ENCODE measurements at regions not wholly inside any gene's neighbourhood (a gene's known extent, or its start where the extent isn't known, plus 50 kb on each side); places are given as distances from the start of the nearest gene placed in this dataset.
A peak's percentile ranks its signal among the peaks of the same experiment; 100 is the strongest.
"Not testable (repeated sequence)": the region's sequence is repeated elsewhere in the genome, so short reads cannot be mapped to it uniquely, and the experiment has no call there.

- no peak for DNase-seq (ENCODE audit: low read depth in 2 of 2, low spot score in 1 of 2)
These were observed 185.2 kb downstream of the UACA start for GRCh38 chr15:70578196-70578595.

DNA sequence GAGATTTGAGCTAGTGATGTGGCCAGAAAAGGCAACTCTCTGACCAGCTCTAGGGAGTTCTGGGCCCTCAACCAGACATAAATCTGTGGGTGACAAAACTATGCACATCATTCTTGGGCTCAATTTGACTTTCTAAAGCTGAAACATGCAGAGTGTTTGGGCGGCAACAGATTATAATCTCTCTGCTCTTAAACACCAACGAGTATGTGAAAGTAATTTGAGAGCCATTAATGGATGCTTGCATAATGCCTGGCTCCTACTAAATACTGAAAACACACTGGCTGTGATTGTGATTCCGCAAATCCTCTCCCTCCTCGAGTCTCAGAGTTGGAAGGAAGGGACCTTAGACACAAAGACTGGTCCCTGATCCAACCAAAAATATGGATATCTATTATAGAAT is 186.7 kb downstream of the UACA start:
- no peak for DNase-seq (ENCODE audit: low read depth in 2 of 2, low spot score in 1 of 2)

- DNase-seq (ENCODE audit: low read depth in 2 of 2, low spot score in 1 of 2) = no peak
These were observed 187.1 kb downstream of the UACA start for GRCh38 chr15:70576276-70576675.

DNA sequence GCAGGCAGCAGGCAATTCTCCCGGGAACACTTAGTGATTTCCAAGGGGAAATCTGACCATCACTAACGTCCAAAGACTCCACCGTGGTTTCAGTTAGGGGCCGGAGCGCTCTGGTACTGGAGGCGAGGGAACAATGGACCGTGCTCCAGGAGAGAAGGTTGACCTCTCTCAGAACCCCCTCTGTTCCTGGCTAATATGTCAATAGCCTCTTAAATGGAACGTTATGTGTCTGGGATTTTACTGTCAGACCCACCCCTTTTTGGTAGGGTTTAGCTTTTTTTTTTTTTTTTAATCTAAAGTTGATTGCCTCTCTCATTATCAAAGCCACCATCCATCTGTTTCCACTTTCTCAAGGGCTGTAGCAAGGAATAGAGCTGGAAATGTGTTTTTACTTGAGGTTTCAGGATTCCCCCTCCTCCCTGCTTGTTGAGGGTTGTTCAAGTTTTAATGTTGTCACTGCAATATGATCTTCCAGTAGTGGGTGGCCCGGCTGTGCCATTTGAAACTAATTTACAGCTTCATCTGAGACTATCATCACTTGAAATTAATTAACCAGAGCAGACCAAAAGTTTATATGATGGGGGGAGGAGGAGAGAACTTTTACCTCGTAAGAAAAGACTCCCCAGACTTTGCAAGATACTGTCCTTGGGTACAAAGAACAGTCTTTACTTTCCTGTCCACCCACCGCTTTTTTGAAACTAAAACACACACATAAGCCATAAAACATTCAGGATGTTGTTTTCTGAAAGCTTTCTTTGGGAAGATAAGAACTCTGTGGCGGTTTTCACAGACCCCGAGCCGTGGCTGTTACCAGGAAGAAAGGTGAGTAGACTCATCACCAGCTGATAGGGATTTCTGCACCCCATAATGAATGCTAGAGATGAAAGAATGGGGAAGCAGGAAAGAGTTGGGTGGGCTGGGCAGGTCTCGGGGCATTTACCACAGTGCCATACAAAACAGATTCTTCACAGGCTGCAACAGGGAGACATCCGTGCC is 187.8 kb downstream of the UACA start:
- DNase-seq (ENCODE audit: low read depth in 2 of 2, low spot score in 1 of 2) = no peak

DNA sequence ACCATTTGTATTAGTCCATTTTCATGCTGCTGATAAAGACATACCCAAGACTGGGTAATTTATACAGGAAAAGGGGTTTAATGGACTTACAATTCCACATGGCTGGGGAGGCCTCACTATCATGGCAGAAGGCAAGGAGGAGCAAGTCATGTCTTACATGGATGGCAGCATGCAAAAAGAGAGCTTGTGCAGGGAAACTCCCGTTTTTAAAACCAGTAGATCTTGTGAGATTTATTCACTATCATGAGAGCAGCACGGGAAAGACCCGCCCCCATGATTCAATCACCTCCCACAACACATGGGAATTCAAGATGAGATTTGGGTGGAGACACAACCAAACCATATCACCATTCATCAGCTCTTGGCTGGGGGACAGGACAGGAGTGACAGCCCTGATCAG is 189.0 kb downstream of the UACA start:
- DNase-seq (ENCODE audit: low read depth in 2 of 2, low spot score in 1 of 2) = not testable (repeated sequence)

DNA sequence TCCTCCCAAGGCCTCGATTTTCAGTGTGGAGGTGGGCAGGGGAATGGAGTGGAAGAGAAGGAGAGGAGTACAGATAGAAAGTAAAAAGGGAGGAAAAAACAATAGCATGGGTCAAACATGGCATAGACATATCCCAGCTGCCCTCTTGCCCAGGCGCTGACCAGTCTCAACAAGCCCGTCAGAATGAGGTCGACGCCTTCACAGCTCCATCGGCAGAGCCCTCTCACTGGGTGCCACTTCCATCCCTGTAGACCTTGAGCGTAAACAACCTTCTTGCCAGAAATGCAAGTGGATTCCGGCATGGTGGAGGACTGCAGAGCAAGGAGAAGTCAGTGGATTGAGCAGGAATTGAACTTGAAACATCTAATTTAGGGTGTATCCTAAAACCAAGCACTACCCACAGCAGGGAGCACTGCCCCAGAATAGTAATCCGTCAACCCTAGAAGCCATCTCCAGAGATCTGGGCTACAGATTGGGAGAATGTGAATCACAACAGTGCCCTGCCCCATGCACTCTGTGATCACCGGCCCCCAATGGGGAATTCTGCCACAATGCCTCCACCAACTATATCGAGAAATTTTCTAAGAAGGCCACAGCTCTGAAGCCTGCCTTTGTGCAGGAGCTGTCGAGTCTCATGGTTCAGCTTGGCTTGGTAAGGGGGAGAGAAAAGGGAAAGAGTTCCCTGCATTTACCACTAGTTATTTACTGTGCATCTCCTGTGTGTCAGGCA is 190.1 kb downstream of the UACA start:
- DNase-seq (ENCODE audit: low read depth in 2 of 2, low spot score in 1 of 2) = no peak

GRCh38 chr15:70569714-70570231 is 193.6 kb downstream of the UACA start:
- no peak for DNase-seq (ENCODE audit: low read depth in 2 of 2, low spot score in 1 of 2)

DNA sequence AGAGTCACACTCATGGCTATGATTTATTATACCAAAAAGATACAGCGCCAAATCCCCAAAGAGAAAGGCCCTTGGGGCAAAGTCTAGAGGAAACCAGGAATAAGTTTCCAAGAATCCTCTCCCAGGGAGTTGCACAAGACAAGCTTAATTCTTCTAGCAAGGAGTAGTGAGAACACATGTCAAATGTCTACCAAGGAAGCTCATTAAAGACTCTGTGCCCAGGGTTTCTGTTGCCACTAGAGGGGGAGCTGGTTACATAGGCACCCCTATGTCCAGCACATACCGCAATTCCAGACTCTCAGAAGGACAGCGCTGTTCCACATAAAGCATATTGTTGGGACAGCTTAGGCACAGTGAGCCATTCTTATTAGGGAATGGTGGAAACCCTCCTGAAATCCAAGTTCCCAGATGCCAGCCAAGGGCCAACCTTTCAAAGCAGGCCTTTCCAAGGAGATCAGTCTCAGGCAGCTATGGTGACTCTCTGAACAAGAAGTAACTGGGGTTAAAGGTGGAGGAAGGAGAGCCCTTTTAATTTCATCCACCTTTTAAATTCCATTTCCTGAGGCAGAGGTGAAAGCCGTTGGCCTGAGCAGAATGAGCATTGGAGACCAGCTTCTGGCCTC is 194.2 kb downstream of the UACA start:
- DNase-seq (ENCODE audit: low read depth in 2 of 2, low spot score in 1 of 2) = no peak

- DNase-seq (ENCODE audit: low read depth in 2 of 2, low spot score in 1 of 2) = no peak
These were observed 196.4 kb downstream of the UACA start for GRCh38 chr15:70566989-70567388.

DNA sequence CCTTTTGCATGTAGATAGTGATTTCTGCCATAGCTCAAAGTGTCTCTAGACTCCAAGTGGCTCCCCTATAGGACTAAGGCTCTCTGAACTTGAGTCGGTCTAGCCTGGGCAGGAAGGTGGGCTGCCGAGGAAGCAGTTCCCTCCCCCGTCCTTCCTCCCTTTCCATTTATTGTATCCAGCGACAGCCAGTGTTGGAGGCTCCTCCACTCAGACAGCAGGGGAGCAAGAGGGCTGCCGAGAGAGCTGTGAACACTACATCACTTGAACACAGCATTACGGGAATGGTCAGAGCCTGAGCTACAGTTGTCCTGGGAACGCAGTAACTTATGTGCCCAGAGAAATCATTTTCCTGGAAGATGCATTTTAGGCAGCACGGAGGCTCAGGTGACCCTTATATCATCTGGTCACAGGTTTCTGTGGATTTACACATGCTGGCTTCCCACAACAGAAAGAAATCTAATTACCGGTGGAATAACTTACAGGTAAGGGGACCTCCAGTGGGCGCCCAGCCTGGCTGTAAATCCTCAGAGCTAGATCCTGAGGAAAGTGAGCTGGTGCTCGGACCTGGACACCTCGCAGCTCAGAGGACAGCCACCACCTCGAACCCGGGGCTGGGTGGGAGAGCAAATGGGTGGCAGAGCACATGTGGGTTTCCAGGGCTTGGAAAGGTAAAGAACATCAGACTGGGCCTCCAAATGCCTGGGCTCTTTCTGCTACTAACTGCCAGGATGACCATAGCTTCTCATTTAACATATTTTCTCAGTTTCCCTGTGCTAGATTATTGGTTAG is 197.1 kb downstream of the UACA start:
- DNase-seq (ENCODE audit: low read depth in 2 of 2, low spot score in 1 of 2) = no peak

DNA sequence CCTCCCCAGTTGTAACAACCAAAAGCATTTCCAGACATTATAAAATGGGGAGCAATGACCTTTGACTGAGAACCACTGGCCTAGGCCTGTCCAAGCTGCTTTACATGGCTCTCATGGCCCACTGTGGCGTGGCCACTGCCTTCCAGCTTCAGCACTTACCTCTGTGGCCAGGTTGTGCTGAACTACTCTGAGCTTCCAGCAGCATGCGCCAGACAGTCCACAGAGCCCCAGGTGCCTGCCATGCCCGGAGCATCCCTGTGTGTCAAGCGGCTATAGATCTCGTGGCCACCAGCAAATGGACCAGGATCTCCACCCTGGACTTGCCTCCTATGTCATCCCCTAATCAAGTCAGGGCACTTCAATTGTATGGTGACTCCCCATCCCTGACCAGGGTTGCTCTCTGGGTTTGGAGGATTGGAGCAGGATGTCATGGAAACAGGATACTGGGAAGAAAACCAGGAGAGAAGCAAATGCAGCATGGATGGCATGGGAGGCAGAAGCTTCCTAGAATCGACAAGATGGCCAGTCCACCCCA is 199.7 kb downstream of the UACA start:
- DNase-seq (ENCODE audit: low read depth in 2 of 2, low spot score in 1 of 2) = no peak

- no peak for DNase-seq (ENCODE audit: low read depth in 2 of 2, low spot score in 1 of 2)
These were observed 200.5 kb downstream of the UACA start for GRCh38 chr15:70562906-70563305.

DNA sequence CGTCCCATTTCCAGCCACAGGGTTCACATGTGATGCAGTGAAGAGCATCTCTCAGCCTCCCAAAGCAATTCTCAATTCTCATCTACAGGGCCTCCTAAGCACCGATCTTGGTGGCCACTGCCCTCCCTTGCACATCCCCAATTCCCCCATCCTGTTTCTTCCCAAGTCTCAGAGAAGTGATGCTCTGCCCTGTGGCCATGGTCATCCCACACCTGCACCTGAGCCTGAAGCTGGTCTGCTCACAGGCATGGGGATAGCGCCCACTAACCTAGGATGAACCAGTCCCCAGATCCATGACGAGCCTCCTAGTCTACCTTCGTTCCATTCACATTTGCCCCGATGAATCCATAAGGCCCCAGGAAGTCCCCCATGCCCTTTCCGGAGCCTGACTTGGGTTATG is 201.5 kb downstream of the UACA start:
- no peak for DNase-seq (ENCODE audit: low read depth in 2 of 2, low spot score in 1 of 2)

DNA sequence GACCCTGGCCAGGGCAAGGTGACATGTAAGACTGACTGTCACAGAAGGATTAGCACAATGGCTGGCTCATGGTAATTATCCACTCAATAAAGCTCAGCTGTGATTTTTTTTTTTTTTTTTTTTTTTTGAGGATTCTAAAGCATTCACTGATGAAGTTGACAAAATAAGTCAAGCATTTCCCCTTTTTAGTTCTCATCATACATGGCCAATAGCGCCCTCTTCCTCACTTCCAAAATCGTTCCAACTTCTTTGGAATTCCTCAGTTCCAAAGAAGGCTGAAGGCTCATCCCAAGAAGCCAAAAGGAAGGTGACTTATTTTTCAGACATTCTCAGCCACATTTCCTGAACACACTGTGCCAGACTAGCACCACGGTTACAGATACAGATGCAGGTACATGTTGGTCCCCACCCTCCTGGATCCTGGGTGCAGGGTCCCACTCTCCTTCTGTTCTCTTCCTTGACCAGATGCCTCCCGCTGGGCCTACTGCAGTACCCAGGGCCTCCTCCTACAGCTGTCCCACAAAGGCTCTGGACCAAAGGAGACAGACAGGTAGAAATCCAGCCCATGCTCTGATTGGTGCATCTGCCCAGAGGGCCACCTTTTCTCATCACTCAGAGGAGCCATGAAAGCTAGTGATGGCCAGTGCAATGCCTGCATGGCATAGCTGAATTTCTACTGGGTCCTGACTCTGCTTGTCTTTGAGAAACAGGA is 202.6 kb downstream of the UACA start:
- no peak for DNase-seq (ENCODE audit: low read depth in 2 of 2, low spot score in 1 of 2)

DNA sequence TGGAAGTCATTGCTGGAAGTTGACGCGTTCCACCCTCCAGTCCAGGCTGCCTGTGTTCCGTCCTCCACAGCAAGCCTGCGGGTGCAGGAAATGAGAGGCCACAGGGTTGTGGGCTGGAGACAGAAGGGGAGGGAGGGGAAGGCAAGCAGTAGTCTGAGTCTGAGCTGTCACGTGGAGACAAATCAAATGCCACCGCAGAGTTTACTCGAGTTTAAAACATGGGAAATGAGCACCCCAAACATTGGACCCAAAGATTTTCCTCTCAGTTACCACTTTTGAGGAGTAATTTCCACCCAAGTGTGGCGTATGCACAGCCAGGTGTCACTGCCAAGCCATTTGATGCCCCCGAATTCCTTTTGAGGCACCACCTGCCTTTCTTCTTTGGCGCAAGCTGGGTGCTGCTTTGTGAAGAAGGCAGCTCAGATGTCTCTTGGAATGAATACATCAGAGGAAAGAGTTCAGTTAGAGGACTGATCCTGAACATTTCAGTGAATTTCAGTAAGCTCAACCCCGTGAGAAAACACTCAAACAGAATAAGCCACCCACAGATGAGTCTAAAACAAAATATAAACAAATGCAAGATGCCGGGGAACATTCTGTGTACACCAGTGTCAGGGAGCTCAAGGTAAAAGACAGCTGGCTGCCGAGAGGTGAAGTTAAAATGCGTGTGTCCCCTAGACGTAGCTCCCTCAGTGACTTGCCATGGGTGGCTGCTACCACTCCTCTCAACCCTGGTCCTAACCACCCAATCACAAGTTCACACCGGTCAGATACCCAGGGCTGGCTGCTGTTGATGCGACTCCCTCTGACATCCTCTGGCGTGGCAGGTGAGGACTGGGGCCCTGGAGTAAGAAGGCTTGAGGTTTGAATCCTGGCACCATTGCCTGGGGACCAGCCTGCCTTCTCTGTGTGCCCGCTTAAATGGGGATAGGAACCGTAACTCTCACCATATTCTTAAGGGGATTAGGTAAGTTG is 203.8 kb downstream of the UACA start:
- DNase-seq (ENCODE audit: low read depth in 2 of 2, low spot score in 1 of 2) = peak in 1 of 2 donors; percentile 21

- no peak for DNase-seq (ENCODE audit: low read depth in 2 of 2, low spot score in 1 of 2)
These were observed 204.7 kb downstream of the UACA start for GRCh38 chr15:70558406-70559264.

- no peak for DNase-seq (ENCODE audit: low read depth in 2 of 2, low spot score in 1 of 2)
These were observed 205.7 kb downstream of the UACA start for GRCh38 chr15:70557521-70558258.

All from stimulated activated CD8-positive, alpha-beta memory T cell treated with anti-CD3 and anti-CD28 coated beads, Interleukin-4, amount 100 ng/mL, for 1 hour (primary cell).